Muscle of leg (tissue), 3 donors: ENCODE measurements at regions not wholly inside any gene's neighbourhood (a gene's known extent, or its start where the extent isn't known, plus 50 kb on each side); places are given as distances from the start of the nearest gene placed in this dataset.
"Not testable (repeated sequence)": the region's sequence is repeated elsewhere in the genome, so short reads cannot be mapped to it uniquely, and the experiment has no call there.

ENCODE experiments used
- DNase-seq: peaks from one replicate; pipeline ENCODE4 v3.0.0; 2013
- H3K27ac ChIP-seq: one replicate; pipeline ENCODE4 v1.5.1; 2013; ENCODE audit warnings: mild to moderate bottlenecking, low read length, control low read depth
- H3K27me3 ChIP-seq: one replicate; pipeline ENCODE4 v1.6.1; 2013; ENCODE audit warnings: low read length; ENCODE audit not compliant: control insufficient read depth, insufficient read depth
- H3K36me3 ChIP-seq: one replicate; pipeline ENCODE4 v1.6.1; 2013; ENCODE audit warnings: low read length; ENCODE audit not compliant: control insufficient read depth, insufficient read depth
- H3K4me1 ChIP-seq: one replicate; pipeline ENCODE4 v1.6.1; 2013; ENCODE audit warnings: low read length; ENCODE audit not compliant: control insufficient read depth, insufficient read depth
- H3K4me3 ChIP-seq: one replicate; pipeline ENCODE4 v1.5.1; 2013; ENCODE audit warnings: low read length, control low read depth
- H3K9me3 ChIP-seq: replicated peaks from 2 replicates; pipeline ENCODE4 v1.6.1; 2013; ENCODE audit warnings: low read depth, low read length; ENCODE audit not compliant: control insufficient read depth
- WGBS: methylation state at CpG from one replicate; pipeline ENCODE4 v1.1.5; 2013; ENCODE audit warnings: missing lambda C conversion rate; ENCODE audit not compliant: insufficient coverage; 5-methylcytosine and 5-hydroxymethylcytosine counted together

DNA sequence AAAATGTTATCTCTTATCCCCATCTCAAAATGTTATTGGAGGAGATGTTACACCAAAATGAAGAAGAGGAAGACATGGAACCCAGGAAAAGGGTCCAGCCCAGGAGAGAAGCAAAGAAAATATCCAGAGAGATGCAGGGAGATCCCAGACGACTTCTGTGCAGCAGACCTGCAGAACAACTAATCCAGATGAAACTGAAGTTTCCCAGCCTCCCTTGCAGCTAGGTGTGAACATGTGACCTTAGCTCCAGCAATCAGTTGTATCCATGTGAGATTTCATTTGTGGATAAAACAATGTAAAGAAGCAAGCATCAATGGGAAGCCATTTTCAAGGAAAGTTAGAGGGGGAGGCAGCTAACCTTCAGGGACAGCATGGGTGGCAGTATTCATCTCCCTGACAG lies 55.8 kb upstream of the NANOS1 start:
- Histone ChIP-seq H3K27ac (no peak overlapping the region), H3K4me1 (peaks cover 18% of the 10 kb centered on the region), H3K9me3 (peaks cover 8% of the 10 kb centered on the region), H3K36me3 (no peaks in the 10 kb centered on the region), H3K27me3 (peaks cover 5% of the 10 kb centered on the region), H3K4me3 (no peak overlapping the region)
- no CpG with 5 or more reads among the region's 1 CpG for WGBS
- DNase-seq = no peak

- no peak for DNase-seq
- H3K4me3 ChIP-seq = no peak overlapping the region
- H3K9me3 ChIP-seq = peaks cover 8% of the 10 kb centered on the region
- peaks cover 18% of the 10 kb centered on the region for H3K4me1 ChIP-seq
- peaks cover 5% of the 10 kb centered on the region for H3K27me3 ChIP-seq
- no peak overlapping the region for H3K27ac ChIP-seq
- no peaks in the 10 kb centered on the region for H3K36me3 ChIP-seq
- 51% methylated on average over 2 of the region's 3 CpGs for WGBS
These were observed 54.6 kb upstream of the NANOS1 start for GRCh38 chr10:118974951-118975350.

GRCh38 chr10:118976219-118976618 lies 53.3 kb upstream of the NANOS1 start:
- not testable (repeated sequence) for H3K4me3 ChIP-seq, H3K4me1 ChIP-seq, H3K27ac ChIP-seq, H3K9me3 ChIP-seq, H3K36me3 ChIP-seq, H3K27me3 ChIP-seq, DNase-seq
- WGBS = 86% methylated on average over 1 of the region's 3 CpGs

GRCh38 chr10:118977022-118977599 lies 52.4 kb upstream of the NANOS1 start:
- no peak for DNase-seq
- no peak overlapping the region for H3K27ac ChIP-seq
- H3K36me3 ChIP-seq = no peaks in the 10 kb centered on the region
- no peak overlapping the region for H3K4me3 ChIP-seq
- 92% methylated on average over 3 of the region's 5 CpGs for WGBS
- H3K4me1 ChIP-seq = peaks cover under 1% of the 10 kb centered on the region
- H3K27me3 ChIP-seq = peaks cover 4% of the 10 kb centered on the region
- H3K9me3 ChIP-seq = peaks cover 8% of the 10 kb centered on the region

GRCh38 chr10:118977835-118978234 lies 51.7 kb upstream of the NANOS1 start:
- H3K4me3 ChIP-seq = no peak overlapping the region
- H3K36me3 ChIP-seq = no peaks in the 10 kb centered on the region
- no peak for DNase-seq
- H3K9me3 ChIP-seq = peaks cover 8% of the 10 kb centered on the region
- 69% methylated on average over 13 of the region's 13 CpGs for WGBS
- peaks cover 4% of the 10 kb centered on the region for H3K27me3 ChIP-seq
- H3K4me1 ChIP-seq = no peaks in the 10 kb centered on the region
- H3K27ac ChIP-seq = no peak overlapping the region

- H3K27ac ChIP-seq = no peak overlapping the region
- 79% methylated on average over 14 of the region's 14 CpGs for WGBS
- peaks cover 8% of the 10 kb centered on the region for H3K9me3 ChIP-seq
- peaks cover 3% of the 10 kb centered on the region for H3K4me1 ChIP-seq
- peaks cover 4% of the 10 kb centered on the region for H3K27me3 ChIP-seq
- H3K36me3 ChIP-seq = no peaks in the 10 kb centered on the region
- DNase-seq = no peak
- H3K4me3 ChIP-seq = no peak overlapping the region
These were observed 51.1 kb upstream of the NANOS1 start for GRCh38 chr10:118978316-118978997.

GRCh38 chr10:118978998-118979350 lies 50.5 kb upstream of the NANOS1 start:
- Histone ChIP-seq H3K27ac (no peak overlapping the region), H3K4me3 (no peak overlapping the region), H3K9me3 (peaks cover 3% of the 10 kb centered on the region), H3K36me3 (no peaks in the 10 kb centered on the region), H3K27me3 (no peaks in the 10 kb centered on the region), H3K4me1 (peaks cover 5% of the 10 kb centered on the region)
- 96% methylated on average over 6 of the region's 6 CpGs for WGBS
- no peak for DNase-seq

DNA sequence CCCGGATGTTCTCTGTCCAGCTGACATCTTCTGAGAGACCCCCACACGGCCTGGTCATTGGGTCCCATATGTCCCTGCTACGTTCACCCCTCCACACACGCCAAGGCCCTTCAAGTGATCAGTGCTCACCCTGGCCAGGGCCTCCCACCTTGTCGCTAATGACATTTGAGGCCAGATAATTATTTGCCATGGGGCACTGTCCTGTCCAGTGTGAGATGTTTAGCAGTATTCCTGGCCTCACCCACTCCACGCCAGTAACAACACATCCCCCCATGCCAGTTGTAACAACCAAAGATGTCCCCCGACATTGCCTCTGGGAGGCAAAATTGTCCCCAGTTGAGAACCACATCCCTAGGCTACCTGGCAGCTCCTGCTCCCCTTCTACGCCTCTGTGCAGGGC lies 49.9 kb upstream of the NANOS1 start:
- H3K9me3 ChIP-seq = no peaks in the 10 kb centered on the region
- no peak overlapping the region for H3K27ac ChIP-seq
- peaks cover 5% of the 10 kb centered on the region for H3K4me1 ChIP-seq
- H3K36me3 ChIP-seq = no peaks in the 10 kb centered on the region
- 89% methylated on average over 8 of the region's 8 CpGs for WGBS
- no peaks in the 10 kb centered on the region for H3K27me3 ChIP-seq
- H3K4me3 ChIP-seq = no peak overlapping the region
- no peak for DNase-seq
